Mucosa of descending colon (tissue), 3 donors: ENCODE measurements at regions not wholly inside any gene's neighbourhood (a gene's known extent, or its start where the extent isn't known, plus 50 kb on each side); places are given as distances from the start of the nearest gene placed in this dataset.

Source experiments
- ATAC-seq: fragments of 200-7000 bp; cut with Tn5 transposase; one replicate; pipeline ENCODE4 v1.9.1; 2020; ENCODE audit warnings: mild to moderate bottlenecking, moderate library complexity
- DNase-seq, 3 donors: peaks; one replicate each; pipeline ENCODE4 v3.0.0-alpha.2; 2020
- H3K36me3 ChIP-seq: fragments of 200-600 bp; one replicate; pipeline ENCODE4 v1.8.0; 2021; ENCODE audit warnings: low read depth, mild to moderate bottlenecking
- H3K4me1 ChIP-seq: fragments of 200-600 bp; one replicate; pipeline ENCODE4 v1.8.0; 2021; ENCODE audit warnings: low read depth, mild to moderate bottlenecking
- H3K4me3 ChIP-seq: fragments of 200-600 bp; one replicate; pipeline ENCODE4 v1.8.0; 2021; ENCODE audit warnings: mild to moderate bottlenecking
- H3K9me3 ChIP-seq: fragments of 200-600 bp; one replicate; pipeline ENCODE4 v1.8.0; 2021; ENCODE audit warnings: mild to moderate bottlenecking
- intact Hi-C, 2 donors: fragments of 100-400 bp; cut with DNase I in 1 of 2; cut with micrococcal nuclease in 1 of 2; formaldehyde crosslinking; loops; one replicate each; pipeline versions ENCODE4 v1.11.0 to v1.11.1; 2022; cut with DNase I, micrococcal nuclease
- TF ChIP-seq, protein P1 (sequence below): fragments of 200-600 bp; IDR thresholded peaks from one replicate; pipeline ENCODE4 v1.8.0; 2022; ENCODE audit warnings: antibody characterized with exemption, mild to moderate bottlenecking
- donor health status: DM: no; HTN: no; CAD: no; lungs with moderate emphysema.
- donor health status: DM: no; HTN: no; CAD: no.
- donor health status: DM: no; HTN: yes; CAD: no.

DNA sequence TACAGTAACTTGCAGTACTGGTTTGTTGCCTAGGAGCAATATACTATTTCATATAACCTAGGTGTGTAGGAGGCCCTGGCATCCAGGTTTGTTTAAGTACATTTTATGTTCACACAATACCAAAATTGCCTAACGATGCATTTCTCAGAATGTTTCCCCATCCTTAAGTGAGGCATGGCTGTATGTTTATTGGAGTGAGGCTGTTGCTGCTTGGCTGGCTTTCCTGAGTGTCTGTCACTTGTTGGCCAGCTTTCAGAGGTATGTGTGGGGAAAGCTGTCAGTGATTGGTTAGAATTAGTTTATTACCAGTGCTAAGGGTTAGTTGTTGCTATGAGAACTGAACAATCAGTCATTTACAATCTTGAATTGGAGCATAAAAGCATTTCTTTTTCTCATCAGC lies 154.1 kb upstream of the CDH12 start:
- no peaks in the 10 kb centered on the region for H3K36me3 ChIP-seq
- intact Hi-C loops, result no loop called here
- peak; percentile 82 for ATAC-seq
- H3K9me3 ChIP-seq, result no peaks in the 10 kb centered on the region
- H3K4me3 ChIP-seq, result no peak overlapping the region
- no peaks in the 10 kb centered on the region for H3K4me1 ChIP-seq
- TF ChIP-seq, protein P1, sequence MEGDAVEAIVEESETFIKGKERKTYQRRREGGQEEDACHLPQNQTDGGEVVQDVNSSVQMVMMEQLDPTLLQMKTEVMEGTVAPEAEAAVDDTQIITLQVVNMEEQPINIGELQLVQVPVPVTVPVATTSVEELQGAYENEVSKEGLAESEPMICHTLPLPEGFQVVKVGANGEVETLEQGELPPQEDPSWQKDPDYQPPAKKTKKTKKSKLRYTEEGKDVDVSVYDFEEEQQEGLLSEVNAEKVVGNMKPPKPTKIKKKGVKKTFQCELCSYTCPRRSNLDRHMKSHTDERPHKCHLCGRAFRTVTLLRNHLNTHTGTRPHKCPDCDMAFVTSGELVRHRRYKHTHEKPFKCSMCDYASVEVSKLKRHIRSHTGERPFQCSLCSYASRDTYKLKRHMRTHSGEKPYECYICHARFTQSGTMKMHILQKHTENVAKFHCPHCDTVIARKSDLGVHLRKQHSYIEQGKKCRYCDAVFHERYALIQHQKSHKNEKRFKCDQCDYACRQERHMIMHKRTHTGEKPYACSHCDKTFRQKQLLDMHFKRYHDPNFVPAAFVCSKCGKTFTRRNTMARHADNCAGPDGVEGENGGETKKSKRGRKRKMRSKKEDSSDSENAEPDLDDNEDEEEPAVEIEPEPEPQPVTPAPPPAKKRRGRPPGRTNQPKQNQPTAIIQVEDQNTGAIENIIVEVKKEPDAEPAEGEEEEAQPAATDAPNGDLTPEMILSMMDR, result no peak
- peak in 2 of 3 donors; percentile 54 to 79 for DNase-seq

DNA sequence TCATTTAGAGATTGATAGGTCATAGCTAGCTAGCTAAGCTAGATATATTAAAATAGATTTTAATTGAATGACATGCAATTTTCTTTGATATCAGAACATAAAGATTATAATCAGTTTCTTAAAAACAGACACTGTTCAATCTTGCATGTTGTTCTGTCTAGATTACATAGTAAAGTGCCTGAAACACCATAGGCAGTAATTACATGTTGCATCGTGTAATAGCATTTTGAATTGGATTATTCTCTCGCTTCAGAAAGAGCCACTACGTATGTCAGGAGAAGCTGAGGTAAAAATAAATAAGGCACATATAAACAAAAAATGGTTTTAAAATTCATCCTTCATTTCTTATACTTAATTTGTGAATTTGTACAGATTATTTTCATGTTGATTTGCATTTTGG lies 148.0 kb upstream of the CDH12 start:
- H3K36me3 ChIP-seq, result no peaks in the 10 kb centered on the region
- intact Hi-C loops, result no loop called here
- no peaks in the 10 kb centered on the region for H3K4me1 ChIP-seq
- DNase-seq (no peak), ATAC-seq (no peak)
- H3K9me3 ChIP-seq, result no peaks in the 10 kb centered on the region
- H3K4me3 ChIP-seq, result no peak overlapping the region
- TF ChIP-seq, protein P1, result no peak

DNA sequence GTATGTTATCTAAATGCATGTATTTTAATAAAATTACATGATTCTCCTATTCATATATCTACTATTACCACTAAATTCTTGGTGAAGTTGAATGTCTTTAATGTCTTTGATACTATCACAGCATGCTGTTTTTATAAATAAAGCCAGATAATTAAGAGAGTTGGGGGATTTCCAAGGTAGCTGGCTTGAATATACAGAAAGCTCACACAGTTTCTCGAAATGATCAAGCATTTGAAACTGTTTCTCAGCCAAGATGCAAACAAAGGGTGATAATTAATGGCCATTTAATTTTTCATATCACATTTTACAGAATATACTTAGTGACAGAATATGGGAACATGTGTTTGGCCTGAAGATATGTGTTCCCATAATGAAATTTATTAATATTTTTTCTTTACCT lies 145.6 kb upstream of the CDH12 start:
- DNase-seq, result no peak
- H3K4me3 ChIP-seq, result no peak overlapping the region
- no peaks in the 10 kb centered on the region for H3K4me1 ChIP-seq
- H3K36me3 ChIP-seq, result no peaks in the 10 kb centered on the region
- H3K9me3 ChIP-seq, result no peaks in the 10 kb centered on the region
- ATAC-seq, result no peak
- intact Hi-C loops, result no loop called here
- TF ChIP-seq, protein P1, result no peak

DNA sequence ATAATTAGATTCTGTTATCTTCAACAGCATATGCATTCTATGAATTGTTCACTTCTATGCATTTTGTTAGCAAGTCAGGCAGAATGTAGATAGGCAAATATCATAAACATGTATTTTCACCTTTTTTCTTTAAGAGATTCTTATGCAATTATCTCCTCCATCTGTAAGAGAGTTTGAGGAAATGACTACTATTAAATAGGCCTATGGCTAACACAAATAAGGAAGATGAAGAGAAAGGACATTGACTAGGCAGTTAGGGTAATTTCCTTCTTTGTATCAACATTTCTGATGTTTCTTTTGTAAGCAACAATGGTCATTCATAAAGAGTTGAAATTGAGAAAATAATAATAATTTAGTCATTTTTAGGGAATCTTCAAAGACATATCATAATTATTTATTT lies 145.2 kb upstream of the CDH12 start:
- Histone ChIP-seq H3K4me1 (no peaks in the 10 kb centered on the region), H3K36me3 (no peaks in the 10 kb centered on the region), H3K4me3 (no peak overlapping the region), H3K9me3 (no peaks in the 10 kb centered on the region)
- DNase-seq (no peak), ATAC-seq (no peak)
- TF ChIP-seq, protein P1, result no peak
- intact Hi-C loops, result no loop called here

DNA sequence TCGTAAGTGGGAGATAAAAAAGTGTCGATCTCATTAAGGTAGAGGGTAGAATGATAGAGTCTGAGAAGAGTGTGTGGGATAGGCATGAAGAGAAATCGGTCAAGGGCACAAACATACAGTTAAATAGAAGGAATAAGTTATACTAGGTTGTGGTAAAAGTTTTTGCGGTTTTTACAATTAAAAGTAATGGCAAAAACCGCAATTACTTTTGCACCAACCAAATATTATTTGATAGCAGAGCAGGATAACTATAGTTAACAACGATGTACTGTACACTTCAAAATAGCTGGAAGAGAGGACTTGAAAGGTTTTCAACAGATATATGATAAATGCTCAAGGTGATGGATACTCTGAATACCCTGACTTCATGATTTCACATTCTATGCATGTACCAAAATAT lies 135.8 kb upstream of the CDH12 start:
- DNase-seq (no peak), ATAC-seq (no peak)
- Histone ChIP-seq H3K36me3 (no peaks in the 10 kb centered on the region), H3K9me3 (no peaks in the 10 kb centered on the region), H3K4me1 (no peaks in the 10 kb centered on the region), H3K4me3 (no peak overlapping the region)
- TF ChIP-seq, protein P1, result no peak
- intact Hi-C loops, result no loop called here

DNA sequence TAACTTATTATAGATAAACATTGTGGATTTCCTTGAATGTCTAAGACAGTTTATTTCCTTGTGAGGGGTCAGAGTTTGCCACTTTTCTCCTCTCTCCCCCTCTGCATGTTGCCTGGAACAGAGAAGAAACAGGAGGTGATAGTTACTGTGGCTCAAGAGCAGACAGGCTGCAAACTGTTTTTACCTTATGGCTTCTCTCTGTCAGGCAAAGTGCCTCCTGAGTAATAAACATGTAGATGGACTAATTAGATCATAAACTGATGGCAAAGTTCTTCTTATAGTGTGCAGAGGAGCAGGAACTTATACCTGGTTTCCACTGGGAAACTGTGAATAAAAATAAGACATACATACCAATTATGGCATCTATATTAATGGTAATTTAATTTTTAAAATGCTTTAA lies 133.1 kb upstream of the CDH12 start:
- DNase-seq (peak in 1 of 3 donors; percentile 7), ATAC-seq (peak; percentile 45)
- Histone ChIP-seq H3K36me3 (no peaks in the 10 kb centered on the region), H3K4me1 (no peaks in the 10 kb centered on the region), H3K9me3 (no peaks in the 10 kb centered on the region), H3K4me3 (no peak overlapping the region)
- intact Hi-C loops, result no loop called here
- TF ChIP-seq, protein P1, result no peak
